ENCODE measurements at regions not wholly inside any gene's neighbourhood (a gene's known extent, or its start where the extent isn't known, plus 50 kb on each side); places are given as distances from the start of the nearest gene placed in this dataset.

- H3K4me1 ChIP-seq (ENCODE audit: control insufficient read depth in 1 of 2, insufficient read depth in 2 of 2, low read length in 2 of 2) = no peaks in the 10 kb centered on the region
- H3K9me2 ChIP-seq (ENCODE audit: insufficient read depth) = no peaks in the 10 kb centered on the region
- H3K27ac ChIP-seq (ENCODE audit: low read depth, low read length) = no peak overlapping the region
- no peak overlapping the region for H3K4me3 ChIP-seq (replicated peaks in 1 of 2; ENCODE audit: low read depth in 1 of 2, low read length in 2 of 2)
- no peaks in the 10 kb centered on the region for H3K36me3 ChIP-seq (ENCODE audit: control insufficient read depth in 1 of 2, insufficient read depth in 2 of 2, low read length in 2 of 2)
- TF ChIP-seq RAD21 (IDR thresholded peaks at IDR 0.05; ENCODE audit: low read depth) (no peak), FOSL1 (IDR thresholded peaks at IDR 0.05; ENCODE audit: low read depth) (no peak), ZFX (IDR thresholded peaks at IDR 0.05) (no peak), CEBPB (IDR thresholded peaks at IDR 0.05; ENCODE audit: low read depth) (no peak), ZNF274 (IDR thresholded peaks at IDR 0.05; ENCODE audit: low read depth, low read length) (no peak)
- TF ChIP-seq, protein P1, sequence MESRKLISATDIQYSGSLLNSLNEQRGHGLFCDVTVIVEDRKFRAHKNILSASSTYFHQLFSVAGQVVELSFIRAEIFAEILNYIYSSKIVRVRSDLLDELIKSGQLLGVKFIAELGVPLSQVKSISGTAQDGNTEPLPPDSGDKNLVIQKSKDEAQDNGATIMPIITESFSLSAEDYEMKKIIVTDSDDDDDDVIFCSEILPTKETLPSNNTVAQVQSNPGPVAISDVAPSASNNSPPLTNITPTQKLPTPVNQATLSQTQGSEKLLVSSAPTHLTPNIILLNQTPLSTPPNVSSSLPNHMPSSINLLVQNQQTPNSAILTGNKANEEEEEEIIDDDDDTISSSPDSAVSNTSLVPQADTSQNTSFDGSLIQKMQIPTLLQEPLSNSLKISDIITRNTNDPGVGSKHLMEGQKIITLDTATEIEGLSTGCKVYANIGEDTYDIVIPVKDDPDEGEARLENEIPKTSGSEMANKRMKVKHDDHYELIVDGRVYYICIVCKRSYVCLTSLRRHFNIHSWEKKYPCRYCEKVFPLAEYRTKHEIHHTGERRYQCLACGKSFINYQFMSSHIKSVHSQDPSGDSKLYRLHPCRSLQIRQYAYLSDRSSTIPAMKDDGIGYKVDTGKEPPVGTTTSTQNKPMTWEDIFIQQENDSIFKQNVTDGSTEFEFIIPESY (IDR thresholded peaks at IDR 0.05; ENCODE audit: extremely low read depth, insufficient replicate concordance, low read length) = no peak
- TF ChIP-seq, protein P2, sequence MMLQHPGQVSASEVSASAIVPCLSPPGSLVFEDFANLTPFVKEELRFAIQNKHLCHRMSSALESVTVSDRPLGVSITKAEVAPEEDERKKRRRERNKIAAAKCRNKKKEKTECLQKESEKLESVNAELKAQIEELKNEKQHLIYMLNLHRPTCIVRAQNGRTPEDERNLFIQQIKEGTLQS (IDR thresholded peaks at IDR 0.05) = no peak
- RAD21 ChIA-PET (ENCODE audit: low non-redundant PET in 1 of 2, low total read pairs in 2 of 2, uncharacterized antibody in 2 of 2, unreplicated experiment in 2 of 2) = no interaction called here
- H3K27me3 ChIP-seq (ENCODE audit: insufficient read depth, low read length) = peaks cover 75% of the 10 kb centered on the region
- H2AFZ ChIP-seq (ENCODE audit: low read depth, low read length, poor library complexity, severe bottlenecking) = no peak overlapping the region
- H3K79me2 ChIP-seq (ENCODE audit: insufficient read depth, low read length) = no peaks in the 10 kb centered on the region
- POLR2A ChIA-PET = no interaction called here
- no peak overlapping the region for H3K9ac ChIP-seq (ENCODE audit: low read length)
- CTCF ChIA-PET = no interaction called here
- H3K9me3 ChIP-seq (ENCODE audit: control insufficient read depth in 1 of 2, insufficient read depth in 1 of 2, low read depth in 1 of 2, low read length in 2 of 2) = no peaks in the 10 kb centered on the region
- H3K4me2 ChIP-seq (ENCODE audit: low read length) = no peak overlapping the region
- intact Hi-C loops (cut with micrococcal nuclease) = no loop called here
- DNase-seq (ENCODE audit: low read depth, low spot score) (no peak), ATAC-seq (no peak)
- no TSS peak for BruUV-seq (replicated peaks)
- H4K20me1 ChIP-seq (ENCODE audit: insufficient read depth) = no peaks in the 10 kb centered on the region
Observed at GRCh38 chr12:4215229-4216186, 58.1 kb upstream of the CCND2 start.

Measured in HCT116 (cell line).